PC-9 (cell line): ENCODE measurements at regions not wholly inside any gene's neighbourhood (a gene's known extent, or its start where the extent isn't known, plus 50 kb on each side); places are given as distances from the start of the nearest gene placed in this dataset.

Experiments
- BruUV-seq: library from RNA; stranded (reverse); fragments of 400-500 nt; replicated peaks from 2 replicates; lab custom pipeline; 2021; lab: Mats Ljungman, UMichigan
- CTCF ChIA-PET: fragments of 300-600 bp; sonication (Branson Sonifier 250); formaldehyde crosslinking; loops from one replicate; lab custom pipeline; 2022; ENCODE audit warnings: antibody characterized with exemption; lab: Charles Lee
- POLR2A ChIA-PET: fragments of 300-600 bp; sonication (Branson Sonifier 250); formaldehyde crosslinking; loops from one replicate; lab custom pipeline; 2022; ENCODE audit warnings: antibody characterized with exemption; ENCODE audit not compliant: unreplicated experiment; lab: Charles Lee
- DNase-seq, 2 experiments: peaks; one replicate each; pipeline versions ENCODE4 v3.0.0 to v3.0.0-alpha.2; 2015 to 2022; ENCODE audit warnings: mixed read lengths in 1 of 2
- H2AFZ ChIP-seq: fragments of 200-600 bp; sonication (generic); 2 replicates; pipeline ENCODE4 v1.8.1; 2017; ENCODE audit warnings: antibody characterized with exemption
- H3F3A ChIP-seq: fragments of 200-600 bp; sonication (generic); 2 replicates; pipeline ENCODE4 v1.8.1; 2017; ENCODE audit warnings: antibody characterized with exemption, mild to moderate bottlenecking, low read depth; ENCODE audit not compliant: insufficient read depth
- H3K27ac ChIP-seq: fragments of 200-600 bp; sonication (generic); 2 replicates; pipeline ENCODE4 v1.6.1; 2016; ENCODE audit warnings: mixed run types
- H3K27me3 ChIP-seq: fragments of 200-600 bp; sonication (generic); 2 replicates; pipeline ENCODE4 v1.6.1; 2016; ENCODE audit warnings: low read depth, mixed run types; ENCODE audit not compliant: insufficient read depth
- H3K36me3 ChIP-seq: fragments of 200-600 bp; sonication (generic); 2 replicates; pipeline ENCODE4 v1.6.1; 2016; ENCODE audit warnings: low read depth, mixed run types
- H3K4me1 ChIP-seq: fragments of 200-600 bp; sonication (generic); replicated peaks from 2 replicates; pipeline ENCODE4 v1.6.1; 2016; ENCODE audit warnings: mixed run types; ENCODE audit not compliant: insufficient read depth
- H3K4me2 ChIP-seq: fragments of 200-600 bp; sonication (generic); 2 replicates; pipeline ENCODE4 v1.6.1; 2017; ENCODE audit warnings: mixed run types
- H3K4me3 ChIP-seq: fragments of 200-600 bp; sonication (generic); 2 replicates; pipeline ENCODE4 v1.6.1; 2016; ENCODE audit warnings: mixed run types
- H3K79me2 ChIP-seq: fragments of 200-600 bp; sonication (generic); 2 replicates; pipeline ENCODE4 v1.6.1; 2017; ENCODE audit warnings: low read depth, mixed run types
- H3K9me2 ChIP-seq: fragments of 200-600 bp; sonication (generic); 2 replicates; pipeline ENCODE4 v1.8.1; 2017; ENCODE audit warnings: mild to moderate bottlenecking; ENCODE audit not compliant: insufficient read depth
- H3K9me3 ChIP-seq: fragments of 200-600 bp; sonication (generic); 2 replicates; pipeline ENCODE4 v1.8.1; 2016; ENCODE audit warnings: low read depth; ENCODE audit not compliant: insufficient read depth
- H4K20me1 ChIP-seq: fragments of 200-600 bp; sonication (generic); 2 replicates; pipeline ENCODE4 v1.8.1; 2017; ENCODE audit not compliant: insufficient read depth
- EZH2 ChIP-seq: fragments of 200-600 bp; sonication (generic); IDR thresholded peaks from 2 replicates; pipeline ENCODE4 v1.8.0; 2017; ENCODE audit warnings: antibody characterized with exemption, low read depth
- intact Hi-C: fragments of 100-400 bp; cut with micrococcal nuclease; formaldehyde crosslinking; loops from one replicate; pipeline ENCODE4 v1.10.0; 2022; ENCODE audit not compliant: unreplicated experiment
- TF ChIP-seq, protein P1 (sequence below): fragments of 200-600 bp; sonication (generic); conservative IDR thresholded peaks from 2 replicates; pipeline ENCODE4 v1.6.1; 2017; ENCODE audit warnings: mixed run types, antibody characterized with exemption, mild to moderate bottlenecking, moderate library complexity

GRCh38 chr3:43203022-43203421, 83.3 kb upstream of the SNRK start:
- H3K27me3 ChIP-seq: no peaks in the 10 kb centered on the region
- BruUV-seq: no TSS peak
- no peaks in the 10 kb centered on the region for H3K36me3 ChIP-seq
- no peaks in the 10 kb centered on the region for H3K79me2 ChIP-seq
- no peak for TF ChIP-seq EZH2
- TF ChIP-seq, protein P1, sequence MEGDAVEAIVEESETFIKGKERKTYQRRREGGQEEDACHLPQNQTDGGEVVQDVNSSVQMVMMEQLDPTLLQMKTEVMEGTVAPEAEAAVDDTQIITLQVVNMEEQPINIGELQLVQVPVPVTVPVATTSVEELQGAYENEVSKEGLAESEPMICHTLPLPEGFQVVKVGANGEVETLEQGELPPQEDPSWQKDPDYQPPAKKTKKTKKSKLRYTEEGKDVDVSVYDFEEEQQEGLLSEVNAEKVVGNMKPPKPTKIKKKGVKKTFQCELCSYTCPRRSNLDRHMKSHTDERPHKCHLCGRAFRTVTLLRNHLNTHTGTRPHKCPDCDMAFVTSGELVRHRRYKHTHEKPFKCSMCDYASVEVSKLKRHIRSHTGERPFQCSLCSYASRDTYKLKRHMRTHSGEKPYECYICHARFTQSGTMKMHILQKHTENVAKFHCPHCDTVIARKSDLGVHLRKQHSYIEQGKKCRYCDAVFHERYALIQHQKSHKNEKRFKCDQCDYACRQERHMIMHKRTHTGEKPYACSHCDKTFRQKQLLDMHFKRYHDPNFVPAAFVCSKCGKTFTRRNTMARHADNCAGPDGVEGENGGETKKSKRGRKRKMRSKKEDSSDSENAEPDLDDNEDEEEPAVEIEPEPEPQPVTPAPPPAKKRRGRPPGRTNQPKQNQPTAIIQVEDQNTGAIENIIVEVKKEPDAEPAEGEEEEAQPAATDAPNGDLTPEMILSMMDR: no peak
- H3K4me1 ChIP-seq: no peaks in the 10 kb centered on the region
- no peak for DNase-seq
- no peak overlapping the region for H3K27ac ChIP-seq
- no peak overlapping the region for H3K4me2 ChIP-seq
- H2AFZ ChIP-seq: no peak overlapping the region
- POLR2A ChIA-PET: no interaction called here
- H3F3A ChIP-seq: no peaks in the 10 kb centered on the region
- no peaks in the 10 kb centered on the region for H4K20me1 ChIP-seq
- no peaks in the 10 kb centered on the region for H3K9me2 ChIP-seq
- CTCF ChIA-PET: no interaction called here
- no peaks in the 10 kb centered on the region for H3K9me3 ChIP-seq
- no peak overlapping the region for H3K4me3 ChIP-seq
- intact Hi-C loops: no loop called here

GRCh38 chr3:43201581-43201980, 84.8 kb upstream of the SNRK start:
- H3K4me1 ChIP-seq: no peaks in the 10 kb centered on the region
- H3K79me2 ChIP-seq: no peaks in the 10 kb centered on the region
- no peak overlapping the region for H2AFZ ChIP-seq
- H3F3A ChIP-seq: no peaks in the 10 kb centered on the region
- no peaks in the 10 kb centered on the region for H3K9me3 ChIP-seq
- BruUV-seq: no TSS peak
- no peak overlapping the region for H3K4me2 ChIP-seq
- POLR2A ChIA-PET: no interaction called here
- no peaks in the 10 kb centered on the region for H4K20me1 ChIP-seq
- no peaks in the 10 kb centered on the region for H3K27me3 ChIP-seq
- DNase-seq: no peak
- TF ChIP-seq, protein P1: no peak
- TF ChIP-seq EZH2: no peak
- CTCF ChIA-PET: no interaction called here
- intact Hi-C loops: no loop called here
- no peaks in the 10 kb centered on the region for H3K9me2 ChIP-seq
- H3K4me3 ChIP-seq: no peak overlapping the region
- H3K36me3 ChIP-seq: no peaks in the 10 kb centered on the region
- H3K27ac ChIP-seq: no peak overlapping the region

- no peaks in the 10 kb centered on the region for H4K20me1 ChIP-seq
- H3K4me1 ChIP-seq: no peaks in the 10 kb centered on the region
- CTCF ChIA-PET: interaction anchor here (0.6 kb wide), 1 partner anchor 9 kb away, joined by 3 read pairs; no protein-coding TSS in a partner anchor
Measured at GRCh38 chr3:43199645-43200306, 86.6 kb upstream of the SNRK start.

More at GRCh38 chr3:43199645-43200306, 86.6 kb upstream of the SNRK start:
- no TSS peak for BruUV-seq
- Histone ChIP-seq H3K4me2 (no peak overlapping the region), H2AFZ (no peak overlapping the region), H3K9me2 (no peaks in the 10 kb centered on the region), H3F3A (no peaks in the 10 kb centered on the region), H3K9me3 (no peaks in the 10 kb centered on the region), H3K27ac (no peak overlapping the region), H3K27me3 (no peaks in the 10 kb centered on the region), H3K36me3 (no peaks in the 10 kb centered on the region), H3K4me3 (no peak overlapping the region), H3K79me2 (no peaks in the 10 kb centered on the region)
- TF ChIP-seq, protein P1: no peak
- no peak for TF ChIP-seq EZH2
- intact Hi-C loops: no loop called here
- no peak for DNase-seq
- POLR2A ChIA-PET: no interaction called here
